ENCODE measurements at regions not wholly inside any gene's neighbourhood (a gene's known extent, or its start where the extent isn't known, plus 50 kb on each side); places are given as distances from the start of the nearest gene placed in this dataset.

GRCh38 chr1:219459351-219460080, 153.4 kb downstream of the ZC3H11B start:
- H3K4me3 ChIP-seq (ENCODE audit: low read length): no peak overlapping the region
- DNase-seq (ENCODE audit: low read depth): no peak
- TF ChIP-seq CTCF (IDR thresholded peaks at IDR 0.05; ENCODE audit: insufficient read depth, low read depth, low read length, missing control alignments): no peak

- no peak for TF ChIP-seq CTCF (IDR thresholded peaks at IDR 0.05; ENCODE audit: insufficient read depth, low read depth, low read length, missing control alignments)
- DNase-seq (ENCODE audit: low read depth): no peak
- no peak overlapping the region for H3K4me3 ChIP-seq (ENCODE audit: low read length)
These were observed 166.6 kb downstream of the ZC3H11B start for GRCh38 chr1:219446288-219446687.

GRCh38 chr1:219445864-219446263, 167.0 kb downstream of the ZC3H11B start:
- no peak for TF ChIP-seq CTCF (IDR thresholded peaks at IDR 0.05; ENCODE audit: insufficient read depth, low read depth, low read length, missing control alignments)
- no peak overlapping the region for H3K4me3 ChIP-seq (ENCODE audit: low read length)
- DNase-seq (ENCODE audit: low read depth): no peak

- no peak for TF ChIP-seq CTCF (IDR thresholded peaks at IDR 0.05; ENCODE audit: insufficient read depth, low read depth, low read length, missing control alignments)
- no peak for DNase-seq (ENCODE audit: low read depth)
These were observed 168.4 kb downstream of the ZC3H11B start for GRCh38 chr1:219444474-219444873.

GRCh38 chr1:219443763-219444162, 169.1 kb downstream of the ZC3H11B start:
- no peak overlapping the region for H3K4me3 ChIP-seq (ENCODE audit: low read length)
- no peak for DNase-seq (ENCODE audit: low read depth)
- no peak for TF ChIP-seq CTCF (IDR thresholded peaks at IDR 0.05; ENCODE audit: insufficient read depth, low read depth, low read length, missing control alignments)

More at GRCh38 chr1:219444474-219444873, 168.4 kb downstream of the ZC3H11B start:
- H3K4me3 ChIP-seq (ENCODE audit: low read length): no peak overlapping the region

- TF ChIP-seq CTCF (IDR thresholded peaks at IDR 0.05; ENCODE audit: insufficient read depth, low read depth, low read length, missing control alignments): no peak
- DNase-seq (ENCODE audit: low read depth): no peak
- no peak overlapping the region for H3K4me3 ChIP-seq (ENCODE audit: low read length)
These were observed 170.3 kb downstream of the ZC3H11B start for GRCh38 chr1:219442611-219443061.

GRCh38 chr1:219441884-219442283, 171.0 kb downstream of the ZC3H11B start:
- no peak for TF ChIP-seq CTCF (IDR thresholded peaks at IDR 0.05; ENCODE audit: insufficient read depth, low read depth, low read length, missing control alignments)
- DNase-seq (ENCODE audit: low read depth): no peak

More at GRCh38 chr1:219441884-219442283, 171.0 kb downstream of the ZC3H11B start:
- H3K4me3 ChIP-seq (ENCODE audit: low read length): no peak overlapping the region

Data from epithelial cell of esophagus (primary cell).